Inflammatory macrophage treated with lipopolysaccharide for 1 hour (primary cell): ENCODE measurements at regions not wholly inside any gene's neighbourhood (a gene's known extent, or its start where the extent isn't known, plus 50 kb on each side); places are given as distances from the start of the nearest gene placed in this dataset.

Source experiments
- DNase-seq, 2 donors: peaks; one replicate each; pipeline ENCODE4 v3.0.0-alpha.2; 2020 to 2022

- DNase-seq: no peak
Measured at GRCh38 chr12:4045786-4046494, 172.7 kb upstream of the PARP11 start.

GRCh38 chr12:4044736-4045730, 171.8 kb upstream of the PARP11 start:
- no peak for DNase-seq

GRCh38 chr12:4044101-4044500, 170.9 kb upstream of the PARP11 start:
- no peak for DNase-seq

- DNase-seq: no peak
Measured at GRCh38 chr12:4041187-4041885, 168.1 kb upstream of the PARP11 start.

- no peak for DNase-seq
Measured at GRCh38 chr12:4039931-4040330, 166.7 kb upstream of the PARP11 start.

- peak; percentile 24 to 72 for DNase-seq
Measured at GRCh38 chr12:4037747-4038312, 164.6 kb upstream of the PARP11 start.

- peak; percentile 94 to 95 for DNase-seq
Measured at GRCh38 chr12:4036671-4037271, 163.6 kb upstream of the PARP11 start.

GRCh38 chr12:4034921-4035320, 161.7 kb upstream of the PARP11 start:
- DNase-seq: no peak

- no peak for DNase-seq
Measured at GRCh38 chr12:4032924-4033615, 159.9 kb upstream of the PARP11 start.

- peak; percentile 78 to 91 for DNase-seq
Measured at GRCh38 chr12:4031703-4032291, 158.6 kb upstream of the PARP11 start.

GRCh38 chr12:4030929-4031702, 157.9 kb upstream of the PARP11 start:
- DNase-seq: peak; percentile 87 to 95

GRCh38 chr12:4027412-4027811, 154.2 kb upstream of the PARP11 start:
- peak; percentile 22 to 41 for DNase-seq

GRCh38 chr12:4026517-4026916, 153.3 kb upstream of the PARP11 start:
- DNase-seq: no peak

- DNase-seq: no peak
Measured at GRCh38 chr12:4026020-4026358, 152.8 kb upstream of the PARP11 start.

- no peak for DNase-seq
Measured at GRCh38 chr12:4025181-4026019, 152.2 kb upstream of the PARP11 start.

- DNase-seq: no peak
Measured at GRCh38 chr12:4024701-4025100, 151.5 kb upstream of the PARP11 start.

GRCh38 chr12:4015225-4016091, 142.3 kb upstream of the PARP11 start:
- DNase-seq: no peak

GRCh38 chr12:4014858-4015224, 141.6 kb upstream of the PARP11 start:
- DNase-seq: no peak

- DNase-seq: no peak
Measured at GRCh38 chr12:4014444-4014843, 141.2 kb upstream of the PARP11 start.
